HG02678 (cell line): ENCODE measurements at regions not wholly inside any gene's neighbourhood (a gene's known extent, or its start where the extent isn't known, plus 50 kb on each side); places are given as distances from the start of the nearest gene placed in this dataset.

Experiments used
- ATAC-seq: cut with Tn5 transposase; IDR thresholded peaks from one replicate; pipeline ENCODE4 v1.9.1; 2021; ENCODE audit warnings: mild to moderate bottlenecking, moderate library complexity; ENCODE audit not compliant: unreplicated experiment

- ATAC-seq = no peak
Observed at GRCh38 chr6:147805155-147805554, 296.7 kb downstream of the SAMD5 start.

DNA sequence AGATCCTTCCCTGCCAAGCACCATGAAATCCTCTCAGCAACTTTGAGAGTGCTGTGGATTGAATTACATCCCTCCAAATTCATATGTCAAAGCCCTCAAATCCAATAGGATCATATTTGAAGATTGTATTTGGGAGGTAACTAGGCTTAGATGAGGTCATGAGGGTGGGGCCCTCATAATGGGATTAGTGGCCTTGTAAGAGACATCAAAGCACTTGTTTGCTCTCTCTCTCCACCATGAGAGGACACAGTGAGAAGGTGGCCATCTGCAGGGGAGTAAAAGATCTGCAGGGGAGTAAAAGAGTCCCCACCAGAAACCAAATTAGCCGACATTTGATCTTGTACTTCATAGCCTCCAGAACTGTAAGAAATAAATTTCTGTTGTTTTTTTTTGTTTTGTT, 298.2 kb downstream of the SAMD5 start:
- ATAC-seq = no peak

GRCh38 chr6:147808640-147809039, 300.1 kb downstream of the SAMD5 start:
- ATAC-seq = no peak

DNA sequence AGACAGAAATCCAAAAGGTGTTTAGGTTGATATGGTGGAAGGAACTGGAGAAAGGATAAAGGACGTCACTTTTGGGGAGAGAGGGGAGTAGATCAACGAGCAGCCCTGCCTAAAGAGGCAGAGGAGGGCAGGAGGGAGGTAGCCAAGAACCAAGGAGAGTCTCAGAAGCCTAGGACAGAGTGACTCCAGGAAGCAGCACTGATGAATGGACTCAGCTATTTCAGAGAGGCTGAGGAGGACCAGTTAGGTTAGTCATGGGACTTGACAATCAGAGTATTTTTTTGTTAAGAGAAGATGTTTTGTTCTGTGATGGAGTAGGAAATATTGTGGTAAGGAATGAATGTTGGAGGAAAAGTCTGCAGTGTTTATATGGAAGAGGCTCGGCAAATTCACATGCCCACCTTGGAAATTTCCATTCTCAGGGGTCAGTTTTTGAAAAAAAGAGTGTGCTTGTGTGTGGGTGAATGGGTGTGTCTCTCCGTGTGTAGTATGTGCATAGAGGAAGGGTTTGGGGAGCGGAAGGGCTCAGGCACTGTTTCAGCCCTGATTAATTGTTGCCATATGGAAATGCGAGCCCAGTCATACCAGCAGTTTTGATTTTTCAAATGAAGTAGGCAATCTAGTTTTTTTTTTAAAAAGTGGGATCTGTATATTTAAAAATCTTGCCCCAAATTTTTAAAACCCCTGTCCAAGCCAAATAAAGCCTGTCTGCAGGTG, 303.6 kb downstream of the SAMD5 start:
- ATAC-seq = no peak

DNA sequence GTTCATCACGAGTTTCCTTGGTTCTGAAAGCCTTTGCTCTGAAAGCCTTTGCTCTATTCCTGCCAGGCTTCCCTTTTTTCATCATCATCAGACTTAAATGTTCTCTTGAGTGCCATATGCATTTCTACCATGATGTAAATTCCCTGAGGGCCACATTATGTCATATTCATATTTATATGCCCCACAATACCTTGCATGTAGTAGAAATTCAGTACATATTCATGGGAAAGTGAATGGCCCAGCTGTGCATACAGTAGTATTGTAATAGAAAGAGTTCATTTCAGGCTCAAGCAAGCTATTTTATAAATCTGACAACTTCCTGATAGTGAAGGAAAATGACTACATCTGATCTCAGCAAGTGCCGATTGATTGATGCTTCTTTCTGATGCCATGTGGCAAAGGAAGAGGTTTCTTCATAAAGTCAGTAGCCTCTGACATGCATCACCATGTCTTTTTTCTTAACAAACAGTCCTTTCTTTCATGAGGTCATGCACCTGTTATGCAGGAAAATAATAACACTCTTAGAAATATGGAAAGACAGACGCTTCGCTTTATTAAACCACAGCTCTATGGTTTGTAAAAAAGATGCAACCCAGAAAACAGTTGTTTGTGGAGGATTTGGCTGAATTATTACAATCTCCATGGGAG, 308.7 kb downstream of the SAMD5 start:
- no peak for ATAC-seq

GRCh38 chr6:147820520-147820919, 312.0 kb downstream of the SAMD5 start:
- no peak for ATAC-seq

DNA sequence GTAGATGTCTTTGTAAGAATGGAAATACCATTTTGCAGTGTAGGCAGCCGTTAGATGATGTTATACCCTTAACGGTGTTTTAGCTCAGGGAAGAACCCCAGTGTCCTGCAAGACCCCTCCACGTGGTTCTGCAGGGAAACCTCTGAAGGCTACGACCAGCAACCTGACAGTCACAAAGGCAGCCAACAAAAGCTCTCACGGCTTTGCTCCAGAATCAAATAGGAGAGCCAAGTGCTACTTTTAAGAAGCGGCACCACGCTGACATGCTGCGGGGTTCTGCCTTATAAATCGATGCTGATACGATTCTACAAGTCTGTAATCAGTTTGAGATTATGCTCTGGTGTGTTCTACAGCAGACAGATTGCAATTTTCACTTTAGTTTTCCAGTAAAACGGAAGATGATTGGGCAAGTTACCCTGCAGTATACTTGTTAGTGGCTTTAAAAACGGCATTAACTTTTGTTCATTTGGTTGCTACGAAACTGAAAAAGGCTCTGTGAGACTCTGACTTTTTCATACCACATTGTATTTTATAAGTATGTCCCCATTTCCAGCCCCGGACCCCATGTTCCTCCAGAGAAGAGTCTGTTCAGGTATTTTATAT, 312.9 kb downstream of the SAMD5 start:
- no peak for ATAC-seq

- ATAC-seq = no peak
Observed at GRCh38 chr6:147823936-147824335, 315.4 kb downstream of the SAMD5 start.

- ATAC-seq = no peak
Observed at GRCh38 chr6:147825848-147826247, 317.4 kb downstream of the SAMD5 start.

- ATAC-seq = no peak
Observed at GRCh38 chr6:147826698-147827097, 318.2 kb downstream of the SAMD5 start.

DNA sequence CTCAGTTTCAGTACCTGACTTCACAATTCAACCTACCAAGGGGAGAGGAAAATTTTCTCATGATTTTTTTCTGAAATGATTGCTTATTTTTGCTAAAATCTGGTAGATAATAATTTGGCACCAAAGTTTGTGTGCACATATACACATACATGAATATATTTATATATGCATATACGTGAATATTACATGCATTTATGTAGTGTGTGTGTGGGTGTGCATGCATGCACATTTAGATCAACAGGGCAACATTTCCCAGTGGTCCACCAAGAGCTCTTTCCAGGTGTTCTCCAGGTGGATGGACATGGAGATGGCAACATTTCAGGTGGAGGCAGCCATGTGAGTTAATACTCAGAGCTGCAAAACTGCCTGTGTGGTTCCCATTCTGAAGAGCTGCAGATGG, 320.9 kb downstream of the SAMD5 start:
- no peak for ATAC-seq

GRCh38 chr6:147829835-147830234, 321.3 kb downstream of the SAMD5 start:
- no peak for ATAC-seq

DNA sequence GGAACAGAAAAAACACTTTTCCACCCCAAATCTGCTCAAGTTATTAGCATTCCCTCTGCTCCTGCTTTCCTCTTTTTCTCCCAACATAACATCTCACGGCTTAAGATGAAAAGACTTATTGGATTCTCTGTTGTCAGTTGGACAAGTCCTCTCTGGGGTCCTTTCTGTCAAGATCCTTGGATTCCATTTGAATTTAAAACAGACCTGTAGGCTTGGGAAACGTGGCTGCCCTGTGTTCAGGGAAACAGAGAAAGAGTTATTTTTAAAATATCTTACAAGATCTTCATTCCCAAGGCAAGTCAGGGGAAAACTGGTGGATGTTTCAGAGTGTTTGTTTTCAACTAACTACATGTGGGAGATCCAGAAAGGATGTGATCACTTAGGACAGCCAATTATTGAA, 322.9 kb downstream of the SAMD5 start:
- ATAC-seq = no peak

- ATAC-seq = no peak
Observed at GRCh38 chr6:147833607-147834006, 325.1 kb downstream of the SAMD5 start.

DNA sequence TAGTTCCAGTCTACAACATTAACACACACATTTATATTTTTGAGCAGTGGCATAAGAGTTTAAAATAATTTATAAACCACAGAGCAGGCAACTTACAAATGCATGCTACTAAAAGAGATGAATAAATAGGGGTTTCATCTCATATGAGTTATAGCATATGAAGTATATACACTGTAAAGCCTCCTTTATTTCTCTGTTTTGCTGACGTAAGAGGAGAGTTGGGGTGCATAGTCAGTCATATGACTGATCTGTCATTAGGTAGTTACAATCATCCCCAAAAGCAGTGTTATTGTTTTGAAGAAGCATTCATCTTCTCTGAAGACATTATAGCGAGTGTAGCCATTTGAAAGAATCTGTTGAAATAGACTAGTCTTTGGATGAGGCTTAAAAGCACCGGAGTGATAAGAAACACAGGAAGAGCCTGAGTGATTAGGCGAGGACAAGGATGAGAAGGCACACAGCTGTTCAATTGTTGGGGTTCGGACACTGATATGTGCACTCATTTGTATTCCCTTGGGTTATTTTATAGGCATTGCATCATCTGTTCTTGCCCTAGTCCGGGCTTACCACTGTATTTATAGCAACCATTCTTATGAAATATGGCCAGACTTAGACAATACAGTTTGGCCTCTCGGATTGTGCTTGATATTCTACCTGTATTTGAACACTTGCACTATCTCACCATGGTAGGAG, 325.7 kb downstream of the SAMD5 start:
- no peak for ATAC-seq

DNA sequence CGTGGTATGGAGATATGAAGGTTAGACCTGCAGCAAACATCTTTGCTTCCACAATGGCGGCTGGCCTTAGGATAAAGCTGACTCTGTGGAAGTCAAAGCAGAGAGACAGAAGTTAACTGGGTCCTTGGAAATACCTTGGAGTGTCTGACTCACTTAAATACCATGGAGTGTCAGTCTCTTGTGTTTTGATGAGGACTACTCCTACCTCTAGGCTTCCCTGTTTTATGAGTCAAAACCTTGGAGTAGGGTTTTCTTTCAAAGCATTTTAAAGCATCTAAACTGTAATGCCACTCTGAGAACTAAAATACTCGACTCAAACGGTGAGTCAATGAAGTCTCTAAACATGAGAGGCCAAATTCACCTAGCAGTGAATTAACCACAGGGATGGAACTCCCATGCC, 329.1 kb downstream of the SAMD5 start:
- ATAC-seq = no peak

DNA sequence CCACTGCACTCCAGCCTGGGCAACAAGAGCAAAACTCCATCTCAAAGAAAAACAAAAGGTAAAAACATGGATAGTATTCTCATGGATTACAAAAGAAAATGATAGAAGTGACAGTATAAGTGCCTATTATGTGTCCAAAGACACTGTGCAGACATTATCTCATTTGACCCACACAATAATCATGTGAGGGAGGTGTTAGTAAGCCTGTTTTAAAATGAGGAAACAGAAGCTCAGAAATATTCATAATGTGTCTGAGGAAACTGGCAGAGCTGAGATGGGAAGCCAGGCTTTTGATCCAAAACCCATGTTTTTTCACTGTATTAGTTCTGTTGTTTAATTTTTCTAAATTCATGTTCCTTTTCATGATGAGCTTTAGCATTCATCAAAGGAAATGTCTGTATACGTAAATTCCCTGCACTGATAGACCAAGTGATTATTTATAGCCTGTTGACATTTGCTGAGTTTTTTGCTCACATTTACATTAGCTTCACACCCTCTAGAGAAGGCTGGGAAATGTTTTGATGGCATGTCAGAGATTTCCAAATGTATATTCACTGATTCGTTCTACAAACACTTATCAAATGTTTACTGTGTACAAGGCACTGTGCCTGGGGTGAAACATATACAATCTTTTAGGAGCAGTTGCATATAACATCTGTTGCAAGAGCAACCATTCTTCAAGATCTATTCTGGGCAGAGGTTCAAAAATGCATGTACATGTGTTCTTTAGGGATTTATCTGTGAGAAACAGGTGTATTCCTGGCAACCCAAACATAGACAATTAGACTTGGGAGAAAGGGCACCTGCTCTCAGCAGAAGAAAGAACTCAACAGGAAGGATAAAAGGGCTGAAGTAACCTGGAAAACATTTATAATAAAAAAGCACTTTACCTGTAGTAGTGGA, 331.5 kb downstream of the SAMD5 start:
- ATAC-seq = no peak

- ATAC-seq = no peak
Observed at GRCh38 chr6:147841547-147842148, 333.2 kb downstream of the SAMD5 start.

- no peak for ATAC-seq
Observed at GRCh38 chr6:147849401-147850330, 341.2 kb downstream of the SAMD5 start.
